PFSK-1 (cell line): ENCODE measurements at regions not wholly inside any gene's neighbourhood (a gene's known extent, or its start where the extent isn't known, plus 50 kb on each side); places are given as distances from the start of the nearest gene placed in this dataset.

Experiments
- FOXP2 ChIP-seq: optimal IDR thresholded peaks from 2 replicates; pipeline ENCODE3; 2011; ENCODE audit warnings: borderline replicate concordance, control low read depth, inconsistent platforms; ENCODE audit not compliant: insufficient read depth; ENCODE audit errors: extremely low read length, extremely low read depth
- POLR2AphosphoS5 ChIP-seq: IDR thresholded peaks from 2 replicates; pipeline ENCODE4 v1.6.1; 2012; ENCODE audit warnings: low read depth, mild to moderate bottlenecking, control low read depth, low read length, moderate library complexity
- SIN3A ChIP-seq: IDR thresholded peaks from 2 replicates; pipeline ENCODE4 v1.6.1; 2012; ENCODE audit warnings: mild to moderate bottlenecking, low read length, moderate library complexity, borderline replicate concordance; ENCODE audit not compliant: insufficient read depth
- TAF1 ChIP-seq: IDR thresholded peaks from 2 replicates; pipeline ENCODE4 v1.6.1; 2012; ENCODE audit warnings: low read length, control low read depth, borderline replicate concordance; ENCODE audit not compliant: insufficient read depth
- TF ChIP-seq, protein P1 (sequence below), 2 experiments: IDR thresholded peaks; 2 replicates each; pipeline versions ENCODE4 v1.6.1 to v1.8.0; 2011 to 2012; ENCODE audit warnings: low read depth in 2 of 2, low read length in 2 of 2, control low read depth in 1 of 2, inconsistent platforms in 1 of 2, mild to moderate bottlenecking in 1 of 2, moderate library complexity in 1 of 2; ENCODE audit not compliant: insufficient read depth in 1 of 2

DNA sequence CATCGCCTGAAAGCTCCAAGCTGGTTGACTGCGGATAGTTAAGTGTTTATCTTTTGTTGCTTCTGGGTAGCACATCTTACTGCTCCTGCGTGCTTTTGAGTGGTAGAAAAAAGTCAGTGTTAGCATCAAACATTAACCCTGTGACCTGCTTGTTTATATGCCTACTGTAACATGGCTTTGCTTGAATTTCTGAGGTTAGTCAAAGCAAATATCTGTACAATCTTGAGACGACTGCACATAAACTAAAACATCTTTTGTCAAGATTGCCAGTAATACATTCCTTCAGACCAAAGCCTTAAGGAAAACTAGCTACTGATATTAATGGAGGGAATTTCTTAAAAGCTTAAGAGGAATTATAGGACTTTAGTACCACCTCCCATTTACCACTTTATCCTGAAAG is 163.7 kb downstream of the BAMBI start:
- TF ChIP-seq, protein P1, sequence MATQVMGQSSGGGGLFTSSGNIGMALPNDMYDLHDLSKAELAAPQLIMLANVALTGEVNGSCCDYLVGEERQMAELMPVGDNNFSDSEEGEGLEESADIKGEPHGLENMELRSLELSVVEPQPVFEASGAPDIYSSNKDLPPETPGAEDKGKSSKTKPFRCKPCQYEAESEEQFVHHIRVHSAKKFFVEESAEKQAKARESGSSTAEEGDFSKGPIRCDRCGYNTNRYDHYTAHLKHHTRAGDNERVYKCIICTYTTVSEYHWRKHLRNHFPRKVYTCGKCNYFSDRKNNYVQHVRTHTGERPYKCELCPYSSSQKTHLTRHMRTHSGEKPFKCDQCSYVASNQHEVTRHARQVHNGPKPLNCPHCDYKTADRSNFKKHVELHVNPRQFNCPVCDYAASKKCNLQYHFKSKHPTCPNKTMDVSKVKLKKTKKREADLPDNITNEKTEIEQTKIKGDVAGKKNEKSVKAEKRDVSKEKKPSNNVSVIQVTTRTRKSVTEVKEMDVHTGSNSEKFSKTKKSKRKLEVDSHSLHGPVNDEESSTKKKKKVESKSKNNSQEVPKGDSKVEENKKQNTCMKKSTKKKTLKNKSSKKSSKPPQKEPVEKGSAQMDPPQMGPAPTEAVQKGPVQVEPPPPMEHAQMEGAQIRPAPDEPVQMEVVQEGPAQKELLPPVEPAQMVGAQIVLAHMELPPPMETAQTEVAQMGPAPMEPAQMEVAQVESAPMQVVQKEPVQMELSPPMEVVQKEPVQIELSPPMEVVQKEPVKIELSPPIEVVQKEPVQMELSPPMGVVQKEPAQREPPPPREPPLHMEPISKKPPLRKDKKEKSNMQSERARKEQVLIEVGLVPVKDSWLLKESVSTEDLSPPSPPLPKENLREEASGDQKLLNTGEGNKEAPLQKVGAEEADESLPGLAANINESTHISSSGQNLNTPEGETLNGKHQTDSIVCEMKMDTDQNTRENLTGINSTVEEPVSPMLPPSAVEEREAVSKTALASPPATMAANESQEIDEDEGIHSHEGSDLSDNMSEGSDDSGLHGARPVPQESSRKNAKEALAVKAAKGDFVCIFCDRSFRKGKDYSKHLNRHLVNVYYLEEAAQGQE (IDR thresholded peaks at IDR 0.05; ENCODE audit: insufficient read depth in 1 of 2, low read depth in 2 of 2, low read length in 2 of 2) = no peak
- TF ChIP-seq FOXP2 (no peak), TAF1 (no peak), POLR2AphosphoS5 (no peak), SIN3A (no peak)

DNA sequence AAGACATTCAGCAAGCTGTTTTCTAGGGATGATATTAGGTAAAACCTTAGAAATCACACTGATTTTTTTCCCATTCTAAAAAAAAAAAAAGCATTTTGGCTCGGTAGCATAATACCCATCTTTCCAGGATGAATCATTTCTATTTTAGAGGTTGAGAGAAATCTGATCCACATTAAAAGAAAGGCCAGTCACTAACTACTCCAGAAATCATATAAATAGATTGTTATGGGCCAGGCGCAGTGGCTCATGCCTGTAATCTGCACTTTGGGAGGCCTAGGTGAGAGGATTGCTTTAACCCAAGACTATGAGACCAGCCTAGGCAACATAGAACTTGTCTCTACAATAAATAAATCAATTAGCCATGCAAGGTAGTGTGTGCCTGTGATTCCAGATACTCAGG is 164.3 kb downstream of the BAMBI start:
- TF ChIP-seq, protein P1 (IDR thresholded peaks at IDR 0.05; ENCODE audit: insufficient read depth in 1 of 2, low read depth in 2 of 2, low read length in 2 of 2) = no peak
- TF ChIP-seq POLR2AphosphoS5 (no peak), SIN3A (no peak), TAF1 (no peak), FOXP2 (no peak)

DNA sequence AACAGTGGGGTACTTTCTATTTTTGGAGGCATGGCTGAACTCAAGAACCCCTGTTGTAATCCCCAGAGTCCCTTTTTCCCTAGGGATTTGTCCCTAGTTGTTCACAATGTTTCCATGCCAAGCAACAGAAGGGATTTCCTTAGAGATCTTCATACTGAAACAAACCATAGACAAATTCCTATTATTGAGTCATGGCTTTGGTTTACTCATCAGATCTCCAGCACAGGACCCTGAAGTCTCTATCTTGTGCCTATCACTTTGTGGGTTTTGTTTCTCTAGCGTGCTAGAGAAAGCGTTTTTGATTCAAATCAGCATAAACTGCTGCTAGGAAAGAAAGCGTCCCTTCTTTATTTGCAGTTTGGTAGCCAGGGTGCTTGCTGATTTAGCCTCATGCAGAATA is 165.0 kb downstream of the BAMBI start:
- TF ChIP-seq TAF1 (no peak), POLR2AphosphoS5 (no peak), FOXP2 (no peak), SIN3A (no peak)
- TF ChIP-seq, protein P1 (IDR thresholded peaks at IDR 0.05; ENCODE audit: insufficient read depth in 1 of 2, low read depth in 2 of 2, low read length in 2 of 2) = no peak

DNA sequence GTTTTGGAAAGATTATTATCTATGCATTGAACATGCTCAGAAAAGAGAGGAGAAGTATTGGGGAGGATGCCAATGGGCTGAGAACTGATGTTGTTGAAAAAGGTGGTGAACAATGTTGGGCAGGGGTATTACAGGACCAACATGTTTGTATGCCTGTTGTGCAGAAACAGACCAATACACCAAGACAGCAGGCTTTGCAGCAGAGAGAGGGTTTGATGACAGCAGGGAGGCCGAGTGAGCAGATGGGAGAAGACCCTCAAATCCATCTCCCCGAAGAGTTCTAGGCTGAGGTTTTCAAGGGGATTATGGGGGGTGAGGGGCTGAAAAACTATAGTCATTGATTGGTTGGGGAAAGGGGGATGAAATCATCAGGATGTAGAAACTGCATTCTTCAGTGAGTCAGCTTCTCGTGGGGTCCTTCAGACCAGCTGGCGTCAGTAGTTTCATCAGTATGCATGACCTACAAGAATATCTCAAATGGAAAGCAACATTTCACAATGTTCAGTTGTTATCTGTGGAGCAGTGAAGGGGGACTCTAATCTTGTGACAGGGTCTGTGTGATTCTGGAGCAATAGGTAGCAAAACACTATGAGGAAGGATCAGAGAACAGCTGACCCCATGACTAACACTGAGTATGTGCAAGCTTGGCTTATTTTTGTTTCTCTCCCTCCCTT is 167.8 kb downstream of the BAMBI start:
- no peak for TF ChIP-seq FOXP2
- TF ChIP-seq, protein P1 (IDR thresholded peaks at IDR 0.05; ENCODE audit: insufficient read depth in 1 of 2, low read depth in 2 of 2, low read length in 2 of 2) = no peak
- no peak for TF ChIP-seq TAF1
- no peak for TF ChIP-seq POLR2AphosphoS5
- TF ChIP-seq SIN3A = no peak

GRCh38 chr10:28849309-28849708 is 172.0 kb downstream of the BAMBI start:
- no peak for TF ChIP-seq SIN3A
- no peak for TF ChIP-seq FOXP2
